ENCODE measurements at regions not wholly inside any gene's neighbourhood (a gene's known extent, or its start where the extent isn't known, plus 50 kb on each side); places are given as distances from the start of the nearest gene placed in this dataset.

- TF ChIP-seq FOS (IDR thresholded peaks at IDR 0.05; ENCODE audit: low read depth, low read length) (no peak), NFE2L2 (IDR thresholded peaks at IDR 0.05; ENCODE audit: low read depth, low read length) (no peak)
- TF ChIP-seq, protein P1, sequence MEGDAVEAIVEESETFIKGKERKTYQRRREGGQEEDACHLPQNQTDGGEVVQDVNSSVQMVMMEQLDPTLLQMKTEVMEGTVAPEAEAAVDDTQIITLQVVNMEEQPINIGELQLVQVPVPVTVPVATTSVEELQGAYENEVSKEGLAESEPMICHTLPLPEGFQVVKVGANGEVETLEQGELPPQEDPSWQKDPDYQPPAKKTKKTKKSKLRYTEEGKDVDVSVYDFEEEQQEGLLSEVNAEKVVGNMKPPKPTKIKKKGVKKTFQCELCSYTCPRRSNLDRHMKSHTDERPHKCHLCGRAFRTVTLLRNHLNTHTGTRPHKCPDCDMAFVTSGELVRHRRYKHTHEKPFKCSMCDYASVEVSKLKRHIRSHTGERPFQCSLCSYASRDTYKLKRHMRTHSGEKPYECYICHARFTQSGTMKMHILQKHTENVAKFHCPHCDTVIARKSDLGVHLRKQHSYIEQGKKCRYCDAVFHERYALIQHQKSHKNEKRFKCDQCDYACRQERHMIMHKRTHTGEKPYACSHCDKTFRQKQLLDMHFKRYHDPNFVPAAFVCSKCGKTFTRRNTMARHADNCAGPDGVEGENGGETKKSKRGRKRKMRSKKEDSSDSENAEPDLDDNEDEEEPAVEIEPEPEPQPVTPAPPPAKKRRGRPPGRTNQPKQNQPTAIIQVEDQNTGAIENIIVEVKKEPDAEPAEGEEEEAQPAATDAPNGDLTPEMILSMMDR (conservative IDR thresholded peaks at IDR 0.05; ENCODE audit: low read depth, low read length): no peak
Observed at GRCh38 chr22:48827904-48828555, 999.6 kb downstream of the BRD1 start.

Measured in IMR-90 (cell line).